Activated CD4-positive, alpha-beta memory T cell treated with anti-CD3 and anti-CD28 coated beads, Interleukin-2, amount 10 ng/mL, durations not matched to agents 7 days and 5 days (primary cell): ENCODE measurements at regions not wholly inside any gene's neighbourhood (a gene's known extent, or its start where the extent isn't known, plus 50 kb on each side); places are given as distances from the start of the nearest gene placed in this dataset.
"Not testable (repeated sequence)": the region's sequence is repeated elsewhere in the genome, so short reads cannot be mapped to it uniquely, and the experiment has no call there.

Source experiments
- CTCF ChIA-PET: fragments of 350-600 bp; sonication (Branson Sonifier 250); formaldehyde crosslinking; loops from one replicate; lab custom pipeline; 2021; ENCODE audit warnings: antibody characterized with exemption, inconsistent platforms; lab: Charles Lee
- POLR2A ChIA-PET: fragments of 350-600 bp; sonication (Branson Sonifier 250); formaldehyde crosslinking; loops from one replicate; lab custom pipeline; 2021; ENCODE audit warnings: antibody characterized with exemption; lab: Charles Lee
- DNase-seq: peaks from one replicate; pipeline ENCODE4 v3.0.0-alpha.2; 2020
- H3K27ac Mint-ChIP-seq: one replicate; pipeline ENCODE4 v1.8.0; 2021; ENCODE audit warnings: mild to moderate bottlenecking, mixed read lengths
- H3K27me3 Mint-ChIP-seq: one replicate; pipeline ENCODE4 v1.8.0; 2021; ENCODE audit warnings: mixed read lengths
- H3K36me3 Mint-ChIP-seq: one replicate; pipeline ENCODE4 v1.8.0; 2021; ENCODE audit warnings: low read depth, mixed read lengths
- H3K4me1 Mint-ChIP-seq: one replicate; pipeline ENCODE4 v1.8.0; 2021; ENCODE audit warnings: mixed read lengths
- H3K4me3 Mint-ChIP-seq: one replicate; pipeline ENCODE4 v1.8.0; 2021; ENCODE audit warnings: mild to moderate bottlenecking, mixed read lengths
- H3K9me3 Mint-ChIP-seq: one replicate; pipeline ENCODE4 v1.8.0; 2021; ENCODE audit warnings: mixed read lengths

DNA sequence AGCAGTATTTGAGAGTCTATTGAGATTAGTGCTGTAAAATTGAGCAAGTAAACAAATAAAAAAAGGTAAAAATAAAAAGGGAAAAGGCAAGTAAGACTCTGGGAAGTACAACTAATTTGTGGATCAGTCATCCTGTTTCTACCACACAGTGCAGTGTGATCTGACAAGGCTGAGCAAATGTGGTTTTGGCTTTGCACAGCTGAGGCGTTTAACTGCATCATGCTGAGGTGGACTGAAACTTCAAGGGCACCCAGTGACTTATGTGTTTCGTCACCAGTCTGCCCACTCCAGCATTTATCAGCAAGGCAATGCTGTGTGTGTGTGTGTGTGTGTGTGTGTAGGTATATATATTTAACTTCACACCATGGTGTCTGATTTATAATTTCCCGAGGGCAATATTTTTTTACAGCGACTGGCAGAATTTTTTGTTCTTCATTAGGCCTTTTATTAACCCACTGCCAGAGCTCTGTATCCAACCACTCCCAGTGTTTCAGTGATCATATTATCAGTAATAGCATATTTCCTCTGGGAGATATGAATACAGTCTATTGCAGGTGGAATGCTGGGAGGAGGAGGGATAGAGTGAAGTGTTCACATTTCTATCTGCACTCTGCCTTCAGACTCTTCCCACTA lies 131.5 kb upstream of the SATB1 start:
- Mint-ChIP-seq H3K27me3 (no peaks in the 10 kb centered on the region), H3K4me1 (peaks cover 58% of the 10 kb centered on the region), H3K36me3 (peaks cover 15% of the 10 kb centered on the region), H3K9me3 (peaks cover 5% of the 10 kb centered on the region), H3K27ac (peak overlapping the region; percentile 79), H3K4me3 (no peak overlapping the region)
- ChIA-PET CTCF (no interaction called here), POLR2A (interaction anchor here (0.9 to 1.8 kb wide), 7 partner anchors 28 to 202 kb away, joined by 3 to 7 read pairs (median 4); no protein-coding TSS in a partner anchor)
- peak; percentile 83 for DNase-seq

DNA sequence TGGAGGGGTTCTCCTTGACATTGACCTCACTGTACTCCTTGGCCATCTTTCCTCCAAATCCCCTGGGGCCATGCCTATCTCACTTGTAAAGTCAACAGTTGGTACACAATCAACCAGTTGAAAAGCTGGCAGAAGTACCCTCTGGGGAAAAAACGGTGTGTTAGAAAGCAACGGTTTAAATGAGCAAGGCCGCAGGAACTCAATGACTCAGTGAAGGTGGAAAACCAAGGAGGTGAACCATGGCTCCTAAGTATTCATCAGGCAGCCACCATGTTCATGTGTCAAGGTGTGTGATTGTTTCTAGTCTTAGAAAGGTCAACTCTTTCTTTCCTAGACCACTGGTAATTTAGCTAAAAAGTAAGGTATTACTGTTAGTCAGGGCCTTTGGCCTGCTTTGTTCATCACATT lies 130.9 kb upstream of the SATB1 start:
- Mint-ChIP-seq H3K27ac (peak overlapping the region; percentile 79), H3K27me3 (no peaks in the 10 kb centered on the region), H3K4me1 (peaks cover 57% of the 10 kb centered on the region), H3K4me3 (no peak overlapping the region), H3K9me3 (peaks cover 5% of the 10 kb centered on the region), H3K36me3 (peaks cover 14% of the 10 kb centered on the region)
- CTCF ChIA-PET: interaction anchor here (0.5 kb wide), 1 partner anchor 134 kb away, joined by 4 read pairs; no protein-coding TSS in a partner anchor
- peak; percentile 23 for DNase-seq
- POLR2A ChIA-PET: interaction anchor here (0.8 to 1.8 kb wide), 7 partner anchors 9 to 202 kb away, joined by 3 to 7 read pairs (median 4); no protein-coding TSS in a partner anchor

DNA sequence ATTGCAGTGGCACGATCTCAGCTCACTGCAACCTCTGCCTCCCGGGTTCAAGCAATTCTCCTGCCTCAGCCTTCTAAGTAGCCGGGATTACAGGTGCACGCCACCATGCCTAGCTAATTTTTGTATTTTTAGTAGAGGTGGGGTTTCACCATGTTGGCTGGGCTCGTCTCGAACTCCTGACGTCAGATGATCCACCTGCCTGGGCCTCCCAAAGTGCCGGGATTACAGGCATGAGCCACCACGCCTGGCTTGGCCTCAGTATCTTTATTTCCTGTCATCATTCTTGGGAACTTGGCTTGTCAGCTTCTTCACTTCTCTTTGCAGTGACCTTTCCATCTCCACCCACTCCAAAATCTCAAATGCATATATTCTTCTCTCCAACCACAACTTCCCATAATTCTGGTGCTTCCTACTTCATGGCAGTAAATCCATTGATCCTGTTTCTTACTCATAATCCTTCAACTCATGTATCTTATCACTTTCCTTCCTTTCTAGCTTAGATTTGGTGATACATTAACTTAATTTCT lies 127.5 kb upstream of the SATB1 start:
- CTCF ChIA-PET: interaction anchor here (0.8 kb wide), 1 partner anchor 207 kb away, joined by 3 read pairs; no protein-coding TSS in a partner anchor
- H3K4me1 Mint-ChIP-seq: peaks cover 25% of the 10 kb centered on the region
- DNase-seq, H3K27ac Mint-ChIP-seq, H3K36me3 Mint-ChIP-seq, H3K27me3 Mint-ChIP-seq, H3K4me3 Mint-ChIP-seq: not testable (repeated sequence)
- H3K9me3 Mint-ChIP-seq: peaks cover 13% of the 10 kb centered on the region
- POLR2A ChIA-PET: interaction anchor here (1.0 kb wide), 1 partner anchor 160 kb away, joined by 4 read pairs; no protein-coding TSS in a partner anchor

DNA sequence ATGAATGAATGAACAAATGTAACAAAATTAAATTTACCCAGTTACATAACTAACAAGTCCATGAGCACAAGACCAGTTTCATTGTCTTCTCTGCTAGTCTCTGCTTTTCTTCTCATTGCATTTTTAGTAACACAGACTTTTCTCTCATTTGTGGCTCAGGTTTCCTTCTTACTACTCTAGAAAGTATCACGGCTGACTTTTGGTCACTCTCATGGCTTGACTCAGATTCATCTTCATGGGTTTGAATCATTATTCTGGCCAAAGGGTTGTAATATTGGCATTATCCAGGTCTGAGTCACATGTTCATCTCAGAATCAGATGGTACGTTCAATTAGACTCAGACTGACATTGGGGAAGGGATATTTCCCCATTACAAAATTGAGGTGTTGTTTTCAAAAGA lies 121.5 kb upstream of the SATB1 start:
- Mint-ChIP-seq H3K27me3 (no peaks in the 10 kb centered on the region), H3K4me1 (peaks cover 2% of the 10 kb centered on the region), H3K4me3 (no peak overlapping the region), H3K27ac (no peak overlapping the region), H3K9me3 (peaks cover 21% of the 10 kb centered on the region), H3K36me3 (peaks cover 13% of the 10 kb centered on the region)
- POLR2A ChIA-PET: interaction anchor here (1.1 kb wide), 1 partner anchor 9 kb away, joined by 3 read pairs; no protein-coding TSS in a partner anchor
- no peak for DNase-seq
- CTCF ChIA-PET: no interaction called here

DNA sequence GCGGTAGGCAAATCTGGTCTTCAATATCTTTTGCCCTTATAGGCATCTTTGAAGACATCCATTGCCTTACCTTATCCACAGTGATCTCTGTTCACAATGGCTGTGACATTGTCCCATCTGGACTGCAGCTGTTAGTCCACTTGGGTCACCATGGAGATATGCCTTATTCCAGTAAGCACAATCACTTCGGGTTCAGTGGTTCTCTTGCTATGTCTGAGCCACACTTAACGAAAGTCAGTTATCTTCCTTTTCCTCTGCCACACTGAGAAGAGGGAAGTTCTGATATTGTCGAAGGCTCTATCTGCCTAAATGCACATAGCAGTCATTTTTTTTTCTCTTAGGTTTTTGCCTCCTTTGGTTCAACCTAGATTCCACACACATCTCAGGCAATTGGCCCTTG lies 119.0 kb upstream of the SATB1 start:
- ChIA-PET POLR2A (no interaction called here), CTCF (no interaction called here)
- Mint-ChIP-seq H3K27me3 (no peaks in the 10 kb centered on the region), H3K27ac (no peak overlapping the region), H3K36me3 (peaks cover 13% of the 10 kb centered on the region), H3K4me1 (peaks cover 2% of the 10 kb centered on the region), H3K9me3 (peaks cover 20% of the 10 kb centered on the region), H3K4me3 (no peak overlapping the region)
- DNase-seq: no peak

DNA sequence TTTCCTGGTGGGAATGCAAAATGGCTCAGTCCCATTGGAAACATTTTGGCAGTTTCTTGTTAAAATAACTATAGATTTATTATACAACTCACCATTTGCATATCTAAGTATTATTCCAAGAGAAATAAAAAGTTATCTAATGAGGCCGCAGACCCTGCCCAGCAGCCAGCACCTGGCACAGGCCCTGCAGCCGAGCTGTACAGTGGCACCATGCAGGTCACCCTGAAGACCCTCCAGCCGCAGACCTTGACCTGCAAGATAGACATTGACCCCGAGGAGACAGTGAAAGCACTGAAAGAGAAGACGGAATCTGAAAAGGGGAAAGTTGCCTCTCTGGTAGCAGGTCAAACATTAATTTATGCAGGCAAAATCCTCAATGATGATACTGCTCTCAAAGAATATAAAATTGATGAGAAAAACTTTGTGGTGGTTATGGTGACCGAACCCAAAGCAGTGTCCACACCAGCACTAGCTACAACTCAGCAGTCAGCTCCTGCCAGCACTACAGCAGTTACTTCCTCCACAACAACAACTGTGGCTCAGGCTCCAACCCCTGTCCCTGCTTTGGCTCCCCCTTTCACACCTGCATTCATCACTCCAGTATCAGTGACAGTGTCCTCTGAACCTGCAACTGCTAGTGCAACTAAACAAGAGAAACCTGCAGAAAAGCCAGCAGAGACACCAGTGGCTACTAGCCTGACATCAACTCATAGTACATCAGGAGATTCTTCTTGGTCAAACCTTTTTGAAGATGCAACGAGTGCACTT lies 113.5 kb upstream of the SATB1 start:
- CTCF ChIA-PET: no interaction called here
- peaks cover 8% of the 10 kb centered on the region for H3K36me3 Mint-ChIP-seq

DNA sequence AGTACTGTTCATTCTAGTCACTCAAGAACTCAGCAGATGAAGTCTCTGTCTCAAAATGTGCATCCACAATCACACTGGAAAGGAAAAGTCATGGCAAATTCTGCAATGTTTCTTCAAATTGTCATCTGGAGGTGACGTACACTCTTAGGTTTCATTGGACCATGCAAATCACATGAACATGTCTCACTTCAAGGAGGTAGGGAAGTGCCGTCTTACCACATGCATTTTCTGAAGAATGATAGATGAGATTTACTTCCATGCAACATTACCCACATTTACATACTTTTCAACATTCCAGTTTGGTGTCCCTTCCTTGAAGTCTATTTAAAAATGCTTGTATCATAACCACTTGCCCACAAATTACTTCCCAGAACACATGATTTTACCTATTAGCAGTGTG lies 107.9 kb upstream of the SATB1 start:
- DNase-seq: no peak
- no peaks in the 10 kb centered on the region for H3K27me3 Mint-ChIP-seq
- no peak overlapping the region for H3K27ac Mint-ChIP-seq
- POLR2A ChIA-PET: no interaction called here
- H3K4me1 Mint-ChIP-seq: peaks cover 8% of the 10 kb centered on the region
- H3K4me3 Mint-ChIP-seq: no peak overlapping the region
- CTCF ChIA-PET: no interaction called here
- peaks cover 28% of the 10 kb centered on the region for H3K36me3 Mint-ChIP-seq
- peaks cover 4% of the 10 kb centered on the region for H3K9me3 Mint-ChIP-seq

More for the DNA sequence above, 113.5 kb upstream of the SATB1 start:
- Mint-ChIP-seq H3K4me3 (no peak overlapping the region), H3K9me3 (peaks cover 6% of the 10 kb centered on the region), H3K27me3 (no peaks in the 10 kb centered on the region), H3K4me1 (no peaks in the 10 kb centered on the region), H3K27ac (no peak overlapping the region)
- no peak for DNase-seq
- POLR2A ChIA-PET: no interaction called here

DNA sequence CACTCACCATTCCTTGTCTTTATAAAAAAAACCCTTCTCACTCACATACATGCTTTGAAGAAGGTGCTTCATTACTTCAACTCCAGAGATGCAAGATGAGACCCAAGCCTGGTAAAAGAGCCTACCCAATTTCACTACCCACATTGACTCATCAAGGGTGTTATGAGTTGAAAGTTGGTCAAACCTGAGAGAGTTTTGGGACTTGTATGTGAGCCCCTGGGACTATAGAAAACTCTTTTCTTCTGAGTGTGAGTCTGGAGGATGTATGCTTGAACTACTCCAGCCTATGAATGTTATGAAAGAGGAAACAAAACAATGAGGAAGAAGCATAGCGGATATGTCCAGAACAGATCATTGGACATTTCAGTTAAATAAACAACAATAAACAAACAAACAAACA lies 106.5 kb upstream of the SATB1 start:
- DNase-seq: no peak
- Mint-ChIP-seq H3K4me1 (peaks cover 12% of the 10 kb centered on the region), H3K36me3 (peaks cover 34% of the 10 kb centered on the region), H3K27ac (no peak overlapping the region), H3K4me3 (no peak overlapping the region), H3K27me3 (no peaks in the 10 kb centered on the region), H3K9me3 (peaks cover 7% of the 10 kb centered on the region)
- POLR2A ChIA-PET: no interaction called here
- CTCF ChIA-PET: no interaction called here

DNA sequence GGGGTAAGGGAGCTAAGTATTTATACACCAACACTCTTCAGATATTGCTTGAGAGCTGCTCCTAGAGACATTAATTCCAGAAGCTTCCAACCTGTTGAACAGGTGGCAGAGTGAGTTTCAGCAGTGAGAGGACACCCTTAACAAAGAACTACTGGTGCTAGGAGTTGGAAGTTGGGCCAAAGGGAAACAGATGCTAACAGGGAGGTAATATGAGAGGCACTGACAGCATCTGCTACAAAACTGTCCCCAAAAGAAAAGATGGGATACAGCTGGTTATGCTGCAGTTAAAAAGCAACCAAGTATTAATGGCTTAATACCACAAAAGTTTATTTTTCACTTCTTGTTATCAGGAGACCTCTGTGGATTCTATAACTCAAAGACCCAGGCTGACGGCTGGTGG lies 104.5 kb upstream of the SATB1 start:
- CTCF ChIA-PET: interaction anchor here (0.6 to 1.3 kb wide), 2 partner anchors 8 to 1211 kb away, joined by 3 to 4 read pairs; no protein-coding TSS in a partner anchor

DNA sequence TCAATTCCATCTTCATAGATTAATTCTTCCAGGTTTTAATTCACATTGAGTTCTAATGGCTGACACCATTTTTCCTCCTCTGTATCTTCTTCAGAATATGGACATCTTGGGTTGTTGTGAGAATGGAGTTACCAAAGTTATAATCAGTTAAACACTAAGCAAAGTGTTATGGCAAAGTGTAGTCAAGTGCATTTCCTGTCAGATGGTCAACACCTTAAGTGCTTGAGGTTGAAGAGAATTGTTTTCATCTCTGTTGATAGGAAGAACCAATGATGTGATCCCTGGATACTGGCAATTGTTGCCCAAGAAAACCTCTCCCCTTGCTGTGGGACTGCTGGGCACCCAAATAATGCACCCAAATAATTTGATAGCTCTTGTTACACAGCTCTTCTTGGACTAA lies 102.6 kb upstream of the SATB1 start:
- POLR2A ChIA-PET: interaction anchor here (1.0 kb wide), 1 partner anchor 29 kb away, joined by 3 read pairs; no protein-coding TSS in a partner anchor

More for the DNA sequence above, 104.5 kb upstream of the SATB1 start:
- Mint-ChIP-seq H3K27me3 (no peaks in the 10 kb centered on the region), H3K36me3 (peaks cover 52% of the 10 kb centered on the region), H3K9me3 (peaks cover 19% of the 10 kb centered on the region), H3K27ac (no peak overlapping the region), H3K4me3 (no peak overlapping the region), H3K4me1 (peaks cover 14% of the 10 kb centered on the region)
- DNase-seq: no peak
- POLR2A ChIA-PET: no interaction called here

DNA sequence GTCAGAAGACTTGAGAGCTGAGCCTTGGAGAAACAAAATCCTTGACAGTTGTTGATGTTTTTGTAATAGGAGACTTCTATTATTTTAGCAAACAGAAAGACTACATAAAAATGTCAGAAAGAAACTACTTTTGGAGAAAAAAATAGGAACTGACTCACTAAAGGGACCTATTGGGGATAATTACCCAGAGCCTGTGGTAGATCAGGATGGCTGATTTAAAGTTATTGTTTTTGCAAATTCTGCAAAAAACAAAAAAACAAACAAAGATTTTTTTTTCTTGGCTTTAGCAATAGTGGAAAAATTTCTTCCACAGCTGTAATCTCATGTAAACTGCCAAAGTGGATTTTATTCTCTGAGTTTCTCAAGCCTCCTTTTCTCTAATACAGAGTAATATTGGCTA lies 101.5 kb upstream of the SATB1 start:
- Mint-ChIP-seq H3K4me1 (peaks cover 11% of the 10 kb centered on the region), H3K36me3 (peaks cover 53% of the 10 kb centered on the region), H3K9me3 (peaks cover 29% of the 10 kb centered on the region), H3K4me3 (no peak overlapping the region), H3K27ac (no peak overlapping the region), H3K27me3 (no peaks in the 10 kb centered on the region)
- CTCF ChIA-PET: interaction anchor here (0.9 kb wide), 1 partner anchor 8 kb away, joined by 3 read pairs; no protein-coding TSS in a partner anchor
- POLR2A ChIA-PET: interaction anchor here (1.1 kb wide), 1 partner anchor 95 kb away, joined by 4 read pairs; no protein-coding TSS in a partner anchor
- DNase-seq: no peak

More for the DNA sequence above, 102.6 kb upstream of the SATB1 start:
- CTCF ChIA-PET: interaction anchor here (1.2 kb wide), 1 partner anchor 230 kb away, joined by 3 read pairs; no protein-coding TSS in a partner anchor
- H3K36me3 Mint-ChIP-seq: peaks cover 55% of the 10 kb centered on the region
- peaks cover 26% of the 10 kb centered on the region for H3K9me3 Mint-ChIP-seq
- DNase-seq: no peak
- H3K27ac Mint-ChIP-seq: no peak overlapping the region
- no peak overlapping the region for H3K4me3 Mint-ChIP-seq
- peaks cover 13% of the 10 kb centered on the region for H3K4me1 Mint-ChIP-seq
- H3K27me3 Mint-ChIP-seq: no peaks in the 10 kb centered on the region

DNA sequence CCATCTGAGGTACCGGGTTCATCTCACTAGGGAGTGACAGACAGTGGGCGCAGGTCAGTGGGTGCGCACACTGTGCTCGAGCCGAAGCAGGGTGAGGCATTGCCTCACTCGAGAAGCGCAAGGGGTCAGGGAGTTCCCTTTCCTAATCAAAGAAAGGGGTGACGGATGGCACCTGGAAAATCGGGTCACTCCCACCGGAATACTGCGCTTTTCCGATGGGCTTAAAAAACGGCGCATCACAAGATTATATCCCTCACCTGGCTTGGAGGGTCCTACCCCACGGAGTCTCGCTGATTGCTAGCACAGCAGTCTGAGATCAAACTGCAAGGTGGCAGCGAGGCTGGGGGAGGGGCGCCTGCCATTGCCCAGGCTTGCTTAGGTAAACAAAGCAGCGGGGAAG lies 91.0 kb upstream of the SATB1 start:
- POLR2A ChIA-PET, H3K27ac Mint-ChIP-seq, CTCF ChIA-PET, H3K27me3 Mint-ChIP-seq, DNase-seq, H3K9me3 Mint-ChIP-seq, H3K4me3 Mint-ChIP-seq: not testable (repeated sequence)
- peaks cover 13% of the 10 kb centered on the region for H3K4me1 Mint-ChIP-seq
- H3K36me3 Mint-ChIP-seq: peaks cover 12% of the 10 kb centered on the region

DNA sequence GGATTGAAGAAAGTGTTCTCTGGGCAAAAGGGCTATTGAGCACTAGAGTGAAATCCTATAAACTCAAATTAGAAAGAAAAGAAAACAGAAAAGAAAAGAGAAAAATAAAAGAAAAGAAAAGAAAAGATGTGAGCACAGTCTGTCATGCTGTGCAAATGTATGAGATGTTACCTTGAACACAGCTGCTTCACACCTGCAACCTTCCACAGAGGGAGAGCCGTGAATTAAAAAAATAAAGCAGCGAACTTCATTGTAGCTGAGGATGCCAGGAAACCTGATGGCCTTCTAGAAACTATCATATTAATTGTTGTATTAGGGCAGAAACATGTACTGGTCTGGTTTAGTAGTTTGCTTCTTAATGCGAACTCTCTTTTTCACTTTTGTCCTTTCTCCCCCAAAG lies 88.0 kb upstream of the SATB1 start:
- POLR2A ChIA-PET: no interaction called here
- Mint-ChIP-seq H3K4me1 (peaks cover 20% of the 10 kb centered on the region), H3K36me3 (peaks cover 21% of the 10 kb centered on the region), H3K4me3 (no peak overlapping the region), H3K9me3 (peaks cover 14% of the 10 kb centered on the region), H3K27ac (no peak overlapping the region), H3K27me3 (no peaks in the 10 kb centered on the region)
- no peak for DNase-seq
- CTCF ChIA-PET: no interaction called here
